ENCODE measurements at regions not wholly inside any gene's neighbourhood (a gene's known extent, or its start where the extent isn't known, plus 50 kb on each side); places are given as distances from the start of the nearest gene placed in this dataset.

GRCh38 chrX:39453889-39454621, 643.7 kb downstream of the BCOR start:
- DNase-seq (ENCODE audit: extremely low read depth, low read depth): no peak

DNA sequence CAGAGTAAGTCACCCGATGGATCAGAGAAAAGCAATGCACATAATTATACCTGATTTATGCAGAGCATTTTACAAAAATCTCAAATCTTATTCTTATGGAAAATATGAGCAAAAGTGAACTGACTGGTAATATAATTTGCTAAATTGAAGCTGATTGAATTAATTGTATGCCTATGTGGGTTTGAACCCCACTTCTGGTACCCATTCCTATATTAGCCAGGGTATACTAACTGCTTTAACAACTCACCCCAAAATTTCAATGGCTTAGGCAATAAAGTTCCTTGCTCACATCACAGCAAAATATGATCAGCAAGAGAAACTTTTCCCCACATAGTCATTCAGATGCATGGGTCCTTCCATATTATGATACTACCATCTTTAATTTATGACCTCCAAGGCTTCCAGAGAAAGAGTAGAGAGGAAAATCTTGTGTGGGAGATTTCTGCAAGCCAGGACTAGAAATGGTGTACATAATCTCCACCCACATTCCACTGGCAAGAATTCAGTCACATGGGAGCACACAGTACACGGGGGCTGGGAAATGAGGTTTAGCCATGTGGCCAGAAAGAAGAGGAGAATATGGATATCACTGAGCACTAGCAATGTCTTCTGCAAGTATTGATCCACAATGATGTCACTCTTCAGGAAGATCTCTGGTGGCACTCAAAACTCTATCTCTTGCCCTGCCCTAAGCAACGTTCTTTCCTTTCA, 640.7 kb downstream of the BCOR start:
- DNase-seq (ENCODE audit: extremely low read depth, low read depth): no peak

DNA sequence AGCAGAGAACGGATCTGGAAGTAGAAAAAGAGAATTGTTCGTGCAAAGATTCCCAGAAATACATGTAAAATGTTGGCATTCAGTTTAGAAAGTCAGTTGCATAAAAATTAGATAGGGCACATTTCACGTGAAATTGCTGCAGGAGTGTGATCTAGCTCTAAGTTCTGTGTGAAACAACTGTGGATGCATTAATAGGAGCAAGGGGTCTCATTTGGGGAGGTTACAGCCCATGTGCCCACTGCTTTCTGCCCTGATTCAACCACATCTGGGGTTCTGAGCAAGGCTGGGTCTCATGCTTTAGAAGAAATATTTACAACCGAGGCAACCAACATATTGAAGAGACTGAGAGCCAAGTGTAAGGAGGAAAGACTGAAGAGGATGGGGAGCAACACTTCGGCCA, 639.0 kb downstream of the BCOR start:
- DNase-seq (ENCODE audit: extremely low read depth, low read depth): no peak

GRCh38 chrX:39459204-39459603, 638.6 kb downstream of the BCOR start:
- no peak for DNase-seq (ENCODE audit: extremely low read depth, low read depth)

- no peak for DNase-seq (ENCODE audit: extremely low read depth, low read depth)
Measured at GRCh38 chrX:39459952-39460351, 637.8 kb downstream of the BCOR start.

DNA sequence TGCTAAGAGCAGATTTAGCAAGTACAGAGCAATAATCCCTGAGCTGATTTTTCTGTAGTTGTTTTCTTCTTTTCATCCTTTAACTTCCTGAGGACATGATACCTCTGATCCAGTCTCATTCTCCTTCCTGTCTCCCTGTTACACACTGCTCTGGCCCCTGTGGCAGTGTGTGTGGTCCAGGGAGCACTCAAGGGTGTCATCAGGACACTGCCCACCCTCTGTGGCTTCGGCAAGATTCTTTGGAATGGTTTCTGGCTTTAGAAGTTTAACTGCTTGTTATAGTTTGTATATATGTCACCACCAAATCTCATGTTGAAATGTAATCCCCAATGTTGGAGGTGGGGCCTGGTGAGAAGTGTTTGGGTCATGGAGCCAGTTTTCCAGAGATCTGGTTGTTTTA, 637.3 kb downstream of the BCOR start:
- no peak for DNase-seq (ENCODE audit: extremely low read depth, low read depth)

- no peak for DNase-seq (ENCODE audit: extremely low read depth, low read depth)
Measured at GRCh38 chrX:39462835-39463234, 634.9 kb downstream of the BCOR start.

DNA sequence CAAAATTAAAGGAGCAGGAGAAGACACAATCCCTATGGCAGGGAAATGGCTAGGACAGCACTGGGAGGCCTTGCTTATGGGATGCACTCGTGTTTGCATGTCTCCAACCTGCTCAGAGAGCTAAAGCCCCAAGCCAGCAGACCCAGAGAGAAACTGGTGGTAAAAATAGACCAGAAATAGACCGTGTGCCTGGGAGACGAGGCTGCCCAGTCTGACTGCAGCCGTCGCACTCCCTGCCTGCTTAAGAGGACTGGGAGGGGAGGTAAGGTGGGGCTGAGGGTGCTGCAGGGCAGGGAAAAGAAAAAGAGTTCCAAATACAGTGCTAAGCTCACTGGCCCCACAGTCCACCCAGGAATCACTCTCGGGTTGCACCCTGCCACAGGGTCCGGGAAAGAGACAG, 633.5 kb downstream of the BCOR start:
- no peak for DNase-seq (ENCODE audit: extremely low read depth, low read depth)

DNA sequence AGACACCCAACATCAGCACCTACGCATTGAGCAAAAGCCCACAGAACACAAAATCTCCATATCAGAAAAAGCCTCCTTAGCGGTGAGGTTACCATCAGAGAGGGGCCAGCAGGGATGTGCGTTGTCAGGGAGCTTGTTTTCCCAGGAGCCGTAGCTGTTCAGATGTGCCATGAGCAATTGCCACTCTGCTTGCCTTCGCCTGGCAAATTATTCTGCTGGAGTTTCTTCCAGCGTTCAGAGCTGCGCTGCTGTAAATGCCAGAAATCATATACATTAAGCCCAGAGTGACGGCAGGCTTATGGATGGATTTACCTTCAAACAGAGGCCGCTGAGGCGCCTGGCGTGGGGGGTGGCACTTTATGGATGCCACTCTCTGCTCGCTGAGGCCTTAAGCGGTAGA, 632.3 kb downstream of the BCOR start:
- DNase-seq (ENCODE audit: extremely low read depth, low read depth): no peak

DNA sequence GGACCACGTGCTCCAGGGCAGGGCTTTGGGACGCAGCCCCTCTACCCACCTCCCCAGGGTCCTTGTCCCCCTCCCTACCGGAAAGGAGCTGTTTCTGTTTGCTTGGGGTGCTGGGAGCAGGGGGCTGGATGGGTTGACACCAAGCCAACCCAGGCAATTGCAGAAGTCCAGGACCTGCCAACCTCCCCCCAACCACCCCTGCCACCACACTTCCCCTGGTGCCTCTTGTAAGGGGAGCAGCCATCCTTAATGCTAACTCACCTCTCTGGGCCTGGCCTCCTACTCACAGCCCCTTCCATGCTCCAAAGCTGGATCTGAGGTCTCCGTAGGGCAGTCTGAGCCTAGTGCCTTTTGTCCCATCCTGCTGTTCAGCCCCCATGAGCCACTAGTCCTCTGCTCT, 631.9 kb downstream of the BCOR start:
- no peak for DNase-seq (ENCODE audit: extremely low read depth, low read depth)

DNA sequence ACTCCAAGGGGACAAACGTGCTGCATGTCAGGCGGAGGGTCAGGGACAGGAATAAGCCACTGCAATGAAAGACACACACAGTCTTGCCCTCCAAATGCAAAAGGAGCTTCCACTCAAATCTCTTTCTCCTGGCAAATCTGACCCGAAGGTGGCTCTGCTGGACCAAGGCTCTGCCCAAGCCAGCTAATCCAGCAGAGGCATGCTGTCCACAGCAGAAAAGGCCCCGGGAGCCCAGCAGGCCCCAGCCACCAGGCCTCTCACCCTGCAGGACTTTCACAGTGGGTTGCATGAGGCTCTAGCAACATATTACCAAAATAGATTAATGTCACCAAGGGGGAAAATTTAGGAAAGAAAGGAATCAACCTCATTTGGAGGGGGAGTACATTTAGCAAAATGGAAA, 628.6 kb downstream of the BCOR start:
- DNase-seq (ENCODE audit: extremely low read depth, low read depth): no peak

- no peak for DNase-seq (ENCODE audit: extremely low read depth, low read depth)
Measured at GRCh38 chrX:39470588-39471407, 627.0 kb downstream of the BCOR start.

DNA sequence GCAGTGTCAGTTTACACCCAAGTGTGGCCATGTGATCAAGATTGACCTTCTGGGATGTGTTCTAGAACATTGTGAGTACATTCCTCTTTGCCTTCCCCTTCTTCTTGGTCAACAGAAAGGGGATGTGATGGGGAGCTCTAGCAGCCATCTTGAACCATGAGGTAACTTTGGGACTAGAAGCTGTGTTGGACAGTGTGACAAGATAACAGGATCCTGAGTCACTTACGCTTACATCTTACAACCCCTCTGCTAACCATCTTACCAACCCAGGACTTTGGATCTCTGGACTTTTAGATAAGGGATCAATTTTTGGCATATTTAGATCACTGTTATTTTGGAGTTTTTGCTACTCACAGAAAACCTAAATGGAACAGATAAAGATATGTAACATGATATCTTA, 625.6 kb downstream of the BCOR start:
- no peak for DNase-seq (ENCODE audit: extremely low read depth, low read depth)

DNA sequence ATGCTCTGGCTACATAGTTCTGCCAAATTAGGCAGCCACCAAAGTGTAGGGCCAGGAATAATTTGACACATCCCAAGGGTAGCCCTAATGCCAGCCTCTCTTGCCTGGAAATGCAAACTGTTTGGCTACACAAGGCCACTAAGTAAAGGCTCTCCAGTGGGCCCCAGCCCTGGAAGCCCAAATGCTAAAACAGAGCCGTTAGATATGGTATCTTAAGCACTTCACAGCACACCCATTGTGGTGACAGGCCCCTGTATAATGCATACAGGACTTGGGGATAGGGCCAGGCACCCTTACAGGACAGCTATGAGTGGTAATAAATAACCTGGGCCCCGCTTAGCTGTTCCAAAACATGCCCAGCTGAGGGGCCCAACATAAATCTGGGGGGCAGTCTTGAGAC, 623.9 kb downstream of the BCOR start:
- no peak for DNase-seq (ENCODE audit: extremely low read depth, low read depth)

- DNase-seq (ENCODE audit: extremely low read depth, low read depth): no peak
Measured at GRCh38 chrX:39475372-39475771, 622.4 kb downstream of the BCOR start.

- no peak for DNase-seq (ENCODE audit: extremely low read depth, low read depth)
Measured at GRCh38 chrX:39476604-39477021, 621.1 kb downstream of the BCOR start.

DNA sequence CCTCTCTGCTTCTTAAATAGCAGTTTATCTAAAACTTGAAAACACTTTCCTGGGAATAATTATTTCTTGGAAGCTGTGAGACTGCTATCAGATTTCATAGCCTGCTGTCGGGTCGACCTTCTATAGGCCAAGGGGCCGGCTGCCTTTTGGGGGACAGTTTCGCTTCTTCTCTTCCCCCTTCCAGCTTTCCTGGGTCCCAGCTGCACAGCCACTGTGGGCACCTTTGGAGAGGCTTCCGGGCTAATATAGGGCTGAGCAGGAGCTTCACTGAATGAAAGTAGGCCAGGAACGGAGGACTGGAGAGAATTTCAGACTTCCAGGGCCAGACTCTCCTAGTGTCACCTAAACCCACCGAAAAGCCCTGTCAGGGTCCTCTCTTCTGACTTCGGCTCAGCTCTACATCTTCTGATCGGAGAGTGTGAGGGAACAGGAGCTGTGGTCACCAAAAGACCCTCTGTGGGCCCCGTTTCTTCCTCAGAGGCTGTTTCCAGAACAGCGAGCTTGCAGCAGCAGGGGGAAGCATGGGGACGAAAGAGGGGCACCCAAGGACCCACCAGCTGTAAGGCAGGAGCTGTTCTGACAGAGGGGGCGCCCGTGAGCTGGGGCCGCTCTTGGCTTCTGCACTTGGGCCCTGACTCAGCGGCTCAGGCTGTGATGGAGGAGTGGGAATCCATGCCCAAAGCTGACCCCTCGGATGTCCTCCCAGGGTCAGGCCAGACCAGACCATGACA, 620.6 kb downstream of the BCOR start:
- no peak for DNase-seq (ENCODE audit: extremely low read depth, low read depth)

DNA sequence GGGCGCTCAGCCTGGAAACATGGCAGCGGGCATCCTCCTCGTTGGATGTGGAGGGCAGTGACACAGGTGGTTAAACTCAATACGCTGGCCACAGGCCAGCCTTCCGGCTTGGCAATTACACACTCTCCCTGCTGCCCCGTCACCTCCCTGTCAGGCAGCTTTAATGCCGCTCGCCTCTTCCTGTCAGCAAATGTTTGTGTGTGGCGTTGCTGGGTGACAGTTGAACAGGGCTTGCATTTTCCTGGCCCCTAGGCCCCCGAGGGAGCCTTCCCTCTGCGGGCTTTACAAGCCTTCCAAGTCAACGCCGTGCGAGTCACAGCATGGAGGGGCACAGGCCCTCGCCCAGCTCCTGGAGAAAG, 620.0 kb downstream of the BCOR start:
- no peak for DNase-seq (ENCODE audit: extremely low read depth, low read depth)

DNA sequence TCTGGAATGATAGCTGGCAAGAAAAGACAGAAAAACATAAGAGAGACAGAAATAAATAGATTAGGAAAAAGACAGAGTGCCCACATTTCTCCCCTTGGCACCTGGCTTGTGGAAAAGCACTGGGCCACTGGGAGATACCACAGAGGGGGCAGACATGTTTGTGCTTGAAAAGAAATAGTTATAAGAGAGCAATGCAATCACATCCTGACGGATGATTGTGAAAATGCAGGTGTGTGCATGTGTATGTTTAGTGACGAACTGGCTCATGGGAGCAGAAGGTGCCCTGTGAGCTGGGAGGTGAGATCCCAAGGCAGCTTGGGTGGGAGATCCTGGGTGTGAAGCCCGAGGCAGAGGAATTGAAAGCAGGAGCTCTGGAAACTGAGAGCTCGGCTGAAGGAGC, 617.9 kb downstream of the BCOR start:
- no peak for DNase-seq (ENCODE audit: extremely low read depth, low read depth)

GRCh38 chrX:39480963-39481362, 616.8 kb downstream of the BCOR start:
- DNase-seq (ENCODE audit: extremely low read depth, low read depth): no peak

DNA sequence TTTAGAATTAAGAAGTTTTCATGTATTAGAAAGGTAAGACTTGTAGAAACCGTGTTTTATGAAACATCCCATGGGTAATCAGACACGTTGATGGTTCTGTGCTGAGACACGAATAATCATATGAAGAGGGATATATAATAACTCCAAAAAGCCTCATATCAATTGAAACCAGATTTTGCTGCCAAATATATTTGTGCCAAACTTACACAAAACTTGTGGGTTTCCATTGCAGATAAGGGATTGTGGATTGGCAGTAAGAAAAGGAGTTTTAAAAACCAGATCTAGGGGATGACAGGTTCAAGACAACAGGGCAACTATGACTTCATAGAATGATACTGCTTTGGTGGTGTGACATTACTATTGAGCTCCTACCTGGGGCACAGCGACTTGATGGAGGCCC, 616.1 kb downstream of the BCOR start:
- no peak for DNase-seq (ENCODE audit: extremely low read depth, low read depth)

Measured in NCI-H460 (cell line).